C4-2B (cell line): ENCODE measurements at regions not wholly inside any gene's neighbourhood (a gene's known extent, or its start where the extent isn't known, plus 50 kb on each side); places are given as distances from the start of the nearest gene placed in this dataset.

Source experiments
- H3K27ac ChIP-seq: fragments of 450-650 bp; 2 replicates; pipeline ENCODE4 v1.5.1; 2017
- CTCF ChIP-seq: fragments of 450-650 bp; conservative IDR thresholded peaks from 2 replicates; pipeline ENCODE4 v1.5.1; 2017; ENCODE audit warnings: mild to moderate bottlenecking
- ZFX ChIP-seq: fragments of 450-650 bp; IDR thresholded peaks from 2 replicates; pipeline ENCODE4 v1.6.1; 2017

DNA sequence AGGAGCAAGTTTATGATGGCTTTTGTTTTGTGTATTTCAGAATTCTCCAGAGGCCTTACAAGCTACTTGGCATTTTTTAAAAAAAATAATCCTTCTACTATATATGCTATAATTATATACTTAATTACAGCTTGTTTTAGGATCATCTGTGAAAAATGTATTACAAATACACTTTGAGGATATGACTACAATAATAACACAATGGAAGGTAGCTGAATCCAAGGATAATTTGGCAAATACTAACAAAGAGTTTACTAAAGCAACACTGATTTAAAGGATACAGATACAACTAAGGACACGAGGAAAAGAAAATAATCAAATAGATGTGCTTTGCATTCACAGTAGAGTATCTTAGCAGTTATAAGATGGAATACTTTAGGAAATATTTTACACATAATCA is 381.9 kb upstream of the CITED2 start:
- no peak for TF ChIP-seq CTCF
- TF ChIP-seq ZFX: no peak
- H3K27ac ChIP-seq: no peak overlapping the region

DNA sequence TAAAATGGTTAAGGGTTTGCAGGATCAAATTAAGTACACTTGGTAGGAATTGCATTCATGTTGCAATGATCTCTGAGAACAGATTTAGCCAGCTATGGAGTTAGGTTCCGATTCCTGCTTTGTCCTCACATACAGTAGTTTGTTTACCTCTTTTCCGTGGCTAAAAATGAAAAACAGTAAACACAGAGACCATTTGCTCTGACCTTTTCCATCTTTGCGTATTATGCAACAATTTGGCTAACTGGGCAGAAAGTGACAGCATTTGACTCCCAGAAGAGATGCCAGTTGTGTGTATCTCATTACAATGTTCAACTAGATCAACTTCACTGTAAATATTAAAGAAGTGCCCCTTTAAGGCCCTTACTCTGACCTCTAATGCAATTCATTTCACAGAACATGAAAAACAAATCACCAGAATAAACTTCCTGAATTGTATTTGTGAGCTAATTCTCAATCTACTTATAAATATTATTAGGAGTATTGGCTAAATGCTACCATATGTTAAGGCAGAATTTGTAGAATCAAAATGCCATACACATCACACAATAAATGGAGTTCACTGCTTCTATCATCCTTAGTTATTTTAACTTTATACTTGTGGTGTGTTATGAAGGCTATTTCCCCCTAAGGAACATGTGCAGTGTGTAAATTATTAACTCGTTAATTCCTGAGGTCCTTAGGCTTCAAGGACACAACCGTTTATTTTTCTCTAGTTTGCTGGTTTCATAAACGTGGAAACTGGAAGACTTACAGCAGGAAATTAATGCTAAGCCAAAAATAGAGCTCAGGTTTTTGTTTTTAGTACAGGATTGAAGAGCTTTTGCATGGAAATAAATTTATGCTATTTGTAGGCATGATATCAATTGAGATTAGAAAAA is 380.7 kb upstream of the CITED2 start:
- no peak overlapping the region for H3K27ac ChIP-seq
- TF ChIP-seq ZFX (no peak), CTCF (no peak)

DNA sequence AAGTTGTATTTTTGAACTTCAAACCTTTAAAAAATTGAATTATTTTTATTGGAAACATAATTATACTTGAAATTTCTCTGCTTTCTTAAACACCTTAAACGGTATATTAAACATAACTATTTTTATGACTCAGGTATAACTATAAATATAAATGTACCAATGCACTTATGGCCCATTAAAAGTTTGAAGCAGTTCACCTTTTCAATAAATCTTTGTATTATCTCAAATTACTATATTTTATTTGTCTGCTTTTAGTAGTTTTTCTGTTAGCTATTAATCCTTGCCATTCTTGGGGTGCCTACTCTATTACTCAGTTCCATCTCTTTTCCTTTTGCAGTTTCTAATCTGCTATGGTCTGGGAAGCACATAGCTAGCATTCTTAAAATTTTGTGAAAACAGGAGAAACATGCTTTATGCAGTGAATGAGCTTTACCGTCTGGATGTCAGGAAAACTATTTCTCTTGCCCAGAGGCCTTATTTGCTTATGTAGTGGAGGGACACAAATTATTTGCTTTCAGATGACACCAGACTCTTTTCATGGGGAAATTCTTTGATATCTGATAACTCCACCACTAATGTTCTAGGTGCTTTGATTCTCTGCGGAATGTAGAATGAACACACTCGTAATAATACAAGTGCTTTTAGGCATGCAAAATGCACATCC is 378.9 kb upstream of the CITED2 start:
- no peak overlapping the region for H3K27ac ChIP-seq
- TF ChIP-seq CTCF: no peak
- TF ChIP-seq ZFX: no peak

DNA sequence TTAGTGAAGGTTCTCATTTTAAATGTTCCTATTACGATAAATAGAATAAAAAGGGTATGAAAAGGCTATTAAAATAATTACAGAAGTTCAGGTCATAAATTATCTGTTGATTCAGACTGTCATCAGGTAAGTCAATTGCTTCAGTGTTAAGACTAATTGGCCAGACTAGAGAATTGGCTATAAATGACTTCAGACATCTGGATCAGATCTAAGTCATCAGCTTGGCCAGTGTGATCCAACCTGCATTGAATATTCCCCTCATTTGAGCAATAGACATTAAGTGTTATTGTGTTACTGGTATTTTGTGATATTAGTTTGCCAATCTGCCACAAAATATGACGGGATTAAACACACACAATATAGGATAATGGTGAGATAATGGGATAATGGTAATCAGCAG is 377.6 kb upstream of the CITED2 start:
- no peak overlapping the region for H3K27ac ChIP-seq
- TF ChIP-seq CTCF (no peak), ZFX (no peak)

DNA sequence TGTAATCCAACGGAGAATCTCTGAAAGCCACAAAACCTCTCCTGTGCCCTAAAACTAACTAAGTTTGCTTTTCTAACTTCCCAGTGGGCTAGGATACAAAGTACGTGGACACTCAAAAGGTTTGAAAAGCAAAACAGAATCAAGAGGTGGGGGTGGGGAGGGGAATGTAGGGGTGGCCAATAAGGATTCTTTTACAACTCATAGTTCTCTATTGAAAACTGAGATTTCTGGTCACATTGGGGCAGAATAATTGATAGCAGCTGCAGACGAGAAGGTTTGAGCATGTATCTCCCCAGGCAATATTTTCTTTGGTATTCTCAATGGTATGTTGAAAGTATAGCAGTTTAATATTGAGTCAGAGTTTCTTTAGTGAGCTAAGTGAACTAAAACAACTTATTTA is 376.7 kb upstream of the CITED2 start:
- no peak overlapping the region for H3K27ac ChIP-seq
- TF ChIP-seq CTCF: no peak

DNA sequence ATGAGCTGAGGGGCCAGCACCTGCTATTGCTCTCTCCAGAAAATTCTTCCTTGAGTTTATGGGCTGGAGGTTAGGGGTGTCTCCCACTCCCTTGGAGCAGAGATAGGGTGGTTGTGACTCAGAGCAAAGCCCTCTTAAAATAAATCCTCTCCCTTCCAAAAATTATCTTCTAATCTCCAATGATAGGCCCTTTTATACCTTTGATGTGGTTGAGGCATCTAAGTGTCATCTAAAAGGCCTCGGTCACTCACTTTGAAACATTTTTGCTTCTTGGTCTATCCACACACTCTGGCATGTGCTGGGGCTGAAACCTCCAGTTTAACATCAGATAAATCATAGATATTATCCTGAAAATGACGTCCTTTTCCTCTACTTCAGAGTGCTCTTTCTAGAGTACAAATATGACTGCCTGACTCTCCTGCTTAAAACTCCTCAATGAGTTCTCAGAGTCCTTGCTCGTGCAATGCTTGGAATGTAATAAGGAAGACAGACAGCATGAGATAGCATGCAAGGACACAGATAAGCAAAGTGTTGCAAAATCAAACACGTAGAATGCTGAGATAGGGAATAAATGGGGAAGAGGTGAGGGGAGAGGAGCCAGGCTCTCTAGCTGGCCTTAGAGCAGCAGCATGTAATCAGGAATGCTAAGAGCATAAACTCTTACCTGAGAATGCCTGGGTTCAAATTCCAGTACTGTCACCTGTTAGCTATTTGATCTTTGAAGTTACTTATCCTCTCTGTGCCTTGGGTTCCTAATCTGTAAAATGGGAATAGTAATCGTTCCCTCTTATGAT is 374.1 kb upstream of the CITED2 start:
- TF ChIP-seq CTCF (no peak), ZFX (no peak)
- no peak overlapping the region for H3K27ac ChIP-seq

DNA sequence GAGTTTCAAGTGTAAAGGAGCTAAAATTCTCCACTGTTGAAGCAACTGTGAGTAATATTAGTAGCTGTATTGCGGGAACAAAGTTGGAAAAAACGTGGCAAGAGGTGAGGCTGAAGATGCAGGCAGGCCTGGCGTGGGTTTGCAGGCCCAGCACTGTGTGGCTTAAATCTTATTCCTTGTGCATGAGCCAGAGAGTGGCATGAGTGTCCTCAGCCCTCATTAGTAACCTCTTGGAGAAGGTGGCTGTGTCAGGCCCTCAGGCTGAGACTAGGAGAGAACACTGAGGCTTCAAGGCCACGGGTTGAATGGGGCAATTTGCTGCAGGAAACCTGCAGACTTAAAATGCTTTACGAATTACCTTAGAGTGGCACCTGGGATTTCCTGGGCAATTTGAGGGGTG is 372.7 kb upstream of the CITED2 start:
- no peak overlapping the region for H3K27ac ChIP-seq

More for the DNA sequence above, 372.7 kb upstream of the CITED2 start:
- TF ChIP-seq ZFX: no peak
- TF ChIP-seq CTCF: no peak
